ENCODE measurements at regions not wholly inside any gene's neighbourhood (a gene's known extent, or its start where the extent isn't known, plus 50 kb on each side); places are given as distances from the start of the nearest gene placed in this dataset.

DNA sequence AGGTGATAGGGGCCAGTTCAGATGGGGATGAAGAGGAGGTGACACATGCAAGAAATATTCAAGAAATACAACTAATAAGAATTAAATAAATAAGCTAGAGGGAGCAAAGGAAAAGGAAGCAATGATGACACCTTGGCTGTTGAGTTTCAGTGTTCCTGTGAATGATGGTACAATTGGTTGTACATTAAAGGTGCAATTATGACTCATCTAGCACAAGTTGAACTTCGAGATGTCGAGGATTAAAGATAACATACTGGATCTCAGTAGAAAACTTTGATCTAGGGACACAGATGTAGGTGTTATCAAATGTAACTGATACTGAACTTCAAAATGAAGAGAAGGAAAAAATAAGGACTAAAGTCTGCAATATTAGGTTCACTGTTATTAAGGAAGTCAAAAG is 760.6 kb upstream of the CHAC2 start:
- no peak overlapping the region for H3K4me3 ChIP-seq (ENCODE audit: low read depth, low read length, poor library complexity, severe bottlenecking)
- CTCF ChIA-PET = no interaction called here
- TF ChIP-seq CTCF (conservative IDR thresholded peaks at IDR 0.05; ENCODE audit: low read depth, low read length) = no peak
- TF ChIP-seq EZH2 (IDR thresholded peaks at IDR 0.05; ENCODE audit: borderline replicate concordance, low read depth, low read length, poor library complexity, severe bottlenecking) = no peak
- no TSS peak for BruUV-seq (replicated peaks)
- H3K27ac ChIP-seq (ENCODE audit: low read depth, low read length, poor library complexity, severe bottlenecking) = no peak overlapping the region
- no peaks in the 10 kb centered on the region for H3K4me1 ChIP-seq (ENCODE audit: insufficient read depth, low read length, poor library complexity, severe bottlenecking)
- no peak for DNase-seq (ENCODE audit: low spot score)
- intact Hi-C loops (cut with micrococcal nuclease; ENCODE audit: unreplicated experiment) = no loop called here
- H3K36me3 ChIP-seq (ENCODE audit: insufficient read depth, low read length, poor library complexity, severe bottlenecking) = no peaks in the 10 kb centered on the region
- H3K27me3 ChIP-seq (replicated peaks; ENCODE audit: insufficient read depth, low read depth, low read length, poor library complexity) = no peaks in the 10 kb centered on the region
- POLR2A ChIA-PET (ENCODE audit: low non-redundant PET) = no interaction called here
- H3K9me3 ChIP-seq (ENCODE audit: low read depth, low read length, poor library complexity, severe bottlenecking) = no peaks in the 10 kb centered on the region

GRCh38 chr2:53004413-53004812 is 763.2 kb upstream of the CHAC2 start:
- no peaks in the 10 kb centered on the region for H3K36me3 ChIP-seq (ENCODE audit: insufficient read depth, low read length, poor library complexity, severe bottlenecking)
- H3K4me1 ChIP-seq (ENCODE audit: insufficient read depth, low read length, poor library complexity, severe bottlenecking) = no peaks in the 10 kb centered on the region
- no peaks in the 10 kb centered on the region for H3K9me3 ChIP-seq (ENCODE audit: low read depth, low read length, poor library complexity, severe bottlenecking)
- BruUV-seq (replicated peaks) = no TSS peak
- no peaks in the 10 kb centered on the region for H3K27me3 ChIP-seq (replicated peaks; ENCODE audit: insufficient read depth, low read depth, low read length, poor library complexity)
- intact Hi-C loops (cut with micrococcal nuclease; ENCODE audit: unreplicated experiment) = no loop called here
- POLR2A ChIA-PET (ENCODE audit: low non-redundant PET) = no interaction called here
- DNase-seq (ENCODE audit: low spot score) = no peak
- H3K4me3 ChIP-seq (ENCODE audit: low read depth, low read length, poor library complexity, severe bottlenecking) = no peak overlapping the region
- CTCF ChIA-PET = no interaction called here
- no peak for TF ChIP-seq EZH2 (IDR thresholded peaks at IDR 0.05; ENCODE audit: borderline replicate concordance, low read depth, low read length, poor library complexity, severe bottlenecking)
- no peak for TF ChIP-seq CTCF (conservative IDR thresholded peaks at IDR 0.05; ENCODE audit: low read depth, low read length)
- H3K27ac ChIP-seq (ENCODE audit: low read depth, low read length, poor library complexity, severe bottlenecking) = no peak overlapping the region

DNA sequence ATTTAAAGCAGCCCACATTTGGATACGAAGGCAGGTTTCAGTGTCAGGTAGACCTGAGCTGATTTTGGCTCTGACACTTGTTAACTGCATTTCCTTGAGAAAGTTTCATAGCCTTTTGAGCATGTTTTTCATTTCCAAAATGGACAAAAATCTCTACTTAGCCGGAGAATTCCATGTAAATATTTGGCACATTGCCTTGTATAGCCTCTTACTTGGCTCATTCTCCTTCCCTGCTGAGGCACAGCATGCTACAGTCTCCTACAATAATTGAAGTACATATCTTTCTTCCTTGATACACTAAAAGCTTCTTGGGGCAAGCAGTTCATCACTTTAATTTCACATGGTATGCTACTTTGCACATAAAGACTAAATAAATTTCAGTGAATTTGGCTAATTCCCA is 772.2 kb upstream of the CHAC2 start:
- TF ChIP-seq CTCF (conservative IDR thresholded peaks at IDR 0.05; ENCODE audit: low read depth, low read length) (no peak), EZH2 (IDR thresholded peaks at IDR 0.05; ENCODE audit: borderline replicate concordance, low read depth, low read length, poor library complexity, severe bottlenecking) (no peak)
- intact Hi-C loops (cut with micrococcal nuclease; ENCODE audit: unreplicated experiment) = no loop called here
- ChIA-PET POLR2A (ENCODE audit: low non-redundant PET) (no interaction called here), CTCF (no interaction called here)
- Histone ChIP-seq H3K9me3 (ENCODE audit: low read depth, low read length, poor library complexity, severe bottlenecking) (no peaks in the 10 kb centered on the region), H3K27me3 (replicated peaks; ENCODE audit: insufficient read depth, low read depth, low read length, poor library complexity) (no peaks in the 10 kb centered on the region), H3K4me1 (ENCODE audit: insufficient read depth, low read length, poor library complexity, severe bottlenecking) (no peaks in the 10 kb centered on the region), H3K27ac (ENCODE audit: low read depth, low read length, poor library complexity, severe bottlenecking) (no peak overlapping the region), H3K4me3 (ENCODE audit: low read depth, low read length, poor library complexity, severe bottlenecking) (no peak overlapping the region), H3K36me3 (ENCODE audit: insufficient read depth, low read length, poor library complexity, severe bottlenecking) (no peaks in the 10 kb centered on the region)
- no TSS peak for BruUV-seq (replicated peaks)
- DNase-seq (ENCODE audit: low spot score) = peak; percentile 2
